CD4-positive, alpha-beta T cell (primary cell): ENCODE measurements at regions not wholly inside any gene's neighbourhood (a gene's known extent, or its start where the extent isn't known, plus 50 kb on each side); places are given as distances from the start of the nearest gene placed in this dataset.

ENCODE experiments used
- ATAC-seq: fragments of 200-7000 bp; cut with Tn5 transposase; one replicate; pipeline ENCODE4 v1.10.0; 2022; ENCODE audit warnings: mild to moderate bottlenecking; ENCODE audit not compliant: poor library complexity
- CTCF ChIA-PET: fragments of 350-600 bp; sonication (Branson Sonifier 250); formaldehyde crosslinking; loops from one replicate; lab custom pipeline; 2021; ENCODE audit warnings: antibody characterized with exemption, inconsistent platforms; lab: Charles Lee
- POLR2A ChIA-PET: fragments of 350-600 bp; sonication (Branson Sonifier 250); formaldehyde crosslinking; loops from one replicate; lab custom pipeline; 2021; ENCODE audit warnings: antibody characterized with exemption, inconsistent platforms; lab: Charles Lee
- DNase-seq, 14 experiments: peaks; one replicate each; pipeline ENCODE4 v3.0.0-alpha.2; 2013 to 2020; ENCODE audit warnings: mixed read lengths in 2 of 14
- H3K27ac ChIP-seq, 2 donors: one replicate each; pipeline versions ENCODE4 v1.5.1 to v1.7.0; 2013; ENCODE audit warnings: low read length in 2 of 2, low read depth in 1 of 2, mild to moderate bottlenecking in 1 of 2
- H3K27me3 ChIP-seq, 2 experiments: 1 replicate in 1 of 2; 2 replicates in 1 of 2; pipeline versions ENCODE4 v1.6.1 to v1.7.0; 2013; ENCODE audit warnings: low read length in 2 of 2, control low read depth in 1 of 2, mild to moderate bottlenecking in 1 of 2, moderate library complexity in 1 of 2; ENCODE audit not compliant: insufficient read depth in 2 of 2, control insufficient read depth in 1 of 2
- H3K36me3 ChIP-seq: one replicate; pipeline ENCODE4 v1.6.1; 2013; ENCODE audit warnings: low read length, control low read depth; ENCODE audit not compliant: insufficient read depth
- H3K4me1 ChIP-seq: one replicate; pipeline ENCODE4 v1.6.1; 2013; ENCODE audit warnings: low read length, control low read depth; ENCODE audit not compliant: insufficient read depth
- H3K4me3 ChIP-seq: one replicate; pipeline ENCODE4 v1.5.1; 2013; ENCODE audit warnings: mild to moderate bottlenecking, low read length, moderate library complexity
- H3K9me3 ChIP-seq, 2 experiments: 1 replicate in 1 of 2; 2 replicates in 1 of 2; pipeline versions ENCODE4 v1.6.1 to v1.7.0; 2013; ENCODE audit warnings: low read length in 2 of 2, mild to moderate bottlenecking in 2 of 2, control low read depth in 1 of 2, moderate library complexity in 1 of 2; ENCODE audit not compliant: control insufficient read depth in 1 of 2, insufficient read depth in 1 of 2
- H3K27ac Mint-ChIP-seq: one replicate; pipeline ENCODE4 v1.8.0; 2020; ENCODE audit warnings: mixed read lengths
- H3K27me3 Mint-ChIP-seq: one replicate; pipeline ENCODE4 v1.8.0; 2021; ENCODE audit warnings: mixed read lengths
- H3K36me3 Mint-ChIP-seq: one replicate; pipeline ENCODE4 v1.8.0; 2021; ENCODE audit warnings: low read depth, mixed read lengths
- H3K4me1 Mint-ChIP-seq: one replicate; pipeline ENCODE4 v1.8.0; 2021; ENCODE audit warnings: low read depth, mixed read lengths
- H3K4me3 Mint-ChIP-seq: one replicate; pipeline ENCODE4 v1.8.0; 2020; ENCODE audit warnings: mild to moderate bottlenecking, mixed read lengths
- H3K9me3 Mint-ChIP-seq: one replicate; pipeline ENCODE4 v1.8.0; 2020; ENCODE audit warnings: mixed read lengths
- intact Hi-C, 2 experiments: fragments of 100-400 bp; cut with DNase I in 1 of 2; cut with micrococcal nuclease in 1 of 2; formaldehyde crosslinking; loops; one replicate each; pipeline versions ENCODE4 v1.15.1 to v1.9.0; 2023 to 2025; cut with DNase I, micrococcal nuclease
- TF ChIP-seq, protein P1 (sequence below): fragments of 200-600 bp; IDR thresholded peaks from one replicate; pipeline ENCODE4 v1.8.0; 2022; ENCODE audit warnings: antibody characterized with exemption, mild to moderate bottlenecking

DNA sequence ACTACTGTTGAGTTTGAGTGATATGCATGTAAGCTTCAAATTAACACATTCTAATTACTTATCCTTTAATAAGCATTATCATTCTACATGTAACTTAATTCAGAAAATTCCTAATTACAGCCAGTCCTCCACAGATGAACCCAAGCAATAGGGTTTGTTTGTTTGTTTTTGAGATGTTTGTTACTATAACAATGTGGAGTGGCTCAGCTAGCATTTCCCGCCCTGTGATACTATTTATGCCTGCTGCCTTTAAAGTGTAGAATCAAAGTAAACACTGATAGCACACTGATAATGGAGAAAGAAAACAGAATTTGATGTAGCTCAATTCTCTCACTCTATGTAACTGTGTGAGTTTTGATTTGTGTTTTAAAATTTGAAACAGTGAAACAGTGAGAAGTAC is 105.1 kb upstream of the IGF1R start:
- Mint-ChIP-seq H3K9me3 (no peaks in the 10 kb centered on the region), H3K27me3 (peaks cover 56% of the 10 kb centered on the region), H3K36me3 (no peaks in the 10 kb centered on the region), H3K27ac (no peak overlapping the region), H3K4me3 (no peak overlapping the region), H3K4me1 (peaks cover 14% of the 10 kb centered on the region)
- DNase-seq: no peak
- intact Hi-C loops: no loop called here
- TF ChIP-seq, protein P1, sequence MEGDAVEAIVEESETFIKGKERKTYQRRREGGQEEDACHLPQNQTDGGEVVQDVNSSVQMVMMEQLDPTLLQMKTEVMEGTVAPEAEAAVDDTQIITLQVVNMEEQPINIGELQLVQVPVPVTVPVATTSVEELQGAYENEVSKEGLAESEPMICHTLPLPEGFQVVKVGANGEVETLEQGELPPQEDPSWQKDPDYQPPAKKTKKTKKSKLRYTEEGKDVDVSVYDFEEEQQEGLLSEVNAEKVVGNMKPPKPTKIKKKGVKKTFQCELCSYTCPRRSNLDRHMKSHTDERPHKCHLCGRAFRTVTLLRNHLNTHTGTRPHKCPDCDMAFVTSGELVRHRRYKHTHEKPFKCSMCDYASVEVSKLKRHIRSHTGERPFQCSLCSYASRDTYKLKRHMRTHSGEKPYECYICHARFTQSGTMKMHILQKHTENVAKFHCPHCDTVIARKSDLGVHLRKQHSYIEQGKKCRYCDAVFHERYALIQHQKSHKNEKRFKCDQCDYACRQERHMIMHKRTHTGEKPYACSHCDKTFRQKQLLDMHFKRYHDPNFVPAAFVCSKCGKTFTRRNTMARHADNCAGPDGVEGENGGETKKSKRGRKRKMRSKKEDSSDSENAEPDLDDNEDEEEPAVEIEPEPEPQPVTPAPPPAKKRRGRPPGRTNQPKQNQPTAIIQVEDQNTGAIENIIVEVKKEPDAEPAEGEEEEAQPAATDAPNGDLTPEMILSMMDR: no peak
- ATAC-seq: no peak
- H3K36me3 ChIP-seq: no peaks in the 10 kb centered on the region
- peaks cover 0 to 6% of the 10 kb centered on the region in 2 experiments for H3K9me3 ChIP-seq
- H3K4me3 ChIP-seq: no peak overlapping the region
- peaks cover 11% of the 10 kb centered on the region for H3K4me1 ChIP-seq
- CTCF ChIA-PET: no interaction called here
- POLR2A ChIA-PET: no interaction called here
- peaks cover 21 to 24% of the 10 kb centered on the region in 2 experiments for H3K27me3 ChIP-seq
- no peak overlapping the region for H3K27ac ChIP-seq

DNA sequence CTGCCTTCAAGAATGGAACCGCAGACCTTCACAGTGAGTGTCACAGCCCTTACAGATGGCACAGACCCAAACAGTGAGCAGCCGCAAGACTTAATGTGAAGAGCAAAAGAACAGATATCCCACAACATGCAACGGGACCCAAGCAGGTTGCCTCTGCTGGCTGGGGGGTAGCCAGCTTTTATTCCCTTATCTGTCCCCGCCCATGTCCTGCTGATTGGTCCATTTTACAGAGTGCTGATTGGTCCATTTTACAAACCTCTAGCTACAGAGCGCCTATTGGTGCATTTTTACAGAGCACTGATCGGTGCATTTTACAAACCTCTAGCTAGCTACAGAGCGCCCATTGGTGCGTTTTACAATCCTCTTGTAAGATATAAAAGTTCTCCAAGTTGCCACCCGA is 102.0 kb upstream of the IGF1R start:
- TF ChIP-seq, protein P1: no peak
- no peak for DNase-seq
- no peak overlapping the region for H3K4me3 Mint-ChIP-seq
- peaks cover 30% of the 10 kb centered on the region in 2 experiments for H3K27me3 ChIP-seq
- peaks cover 0 to 20% of the 10 kb centered on the region in 2 experiments for H3K9me3 ChIP-seq
- ChIA-PET CTCF (no interaction called here), POLR2A (no interaction called here)
- ATAC-seq: no peak
- H3K4me1 Mint-ChIP-seq: peaks cover 25% of the 10 kb centered on the region
- H3K27ac Mint-ChIP-seq: no peak overlapping the region
- no peak overlapping the region for H3K4me3 ChIP-seq
- no peaks in the 10 kb centered on the region for H3K36me3 ChIP-seq
- no peaks in the 10 kb centered on the region for H3K9me3 Mint-ChIP-seq
- peaks cover 67% of the 10 kb centered on the region for H3K27me3 Mint-ChIP-seq
- H3K27ac ChIP-seq: no peak overlapping the region
- no peaks in the 10 kb centered on the region for H3K36me3 Mint-ChIP-seq
- H3K4me1 ChIP-seq: peaks cover 18% of the 10 kb centered on the region
- intact Hi-C loops: no loop called here

DNA sequence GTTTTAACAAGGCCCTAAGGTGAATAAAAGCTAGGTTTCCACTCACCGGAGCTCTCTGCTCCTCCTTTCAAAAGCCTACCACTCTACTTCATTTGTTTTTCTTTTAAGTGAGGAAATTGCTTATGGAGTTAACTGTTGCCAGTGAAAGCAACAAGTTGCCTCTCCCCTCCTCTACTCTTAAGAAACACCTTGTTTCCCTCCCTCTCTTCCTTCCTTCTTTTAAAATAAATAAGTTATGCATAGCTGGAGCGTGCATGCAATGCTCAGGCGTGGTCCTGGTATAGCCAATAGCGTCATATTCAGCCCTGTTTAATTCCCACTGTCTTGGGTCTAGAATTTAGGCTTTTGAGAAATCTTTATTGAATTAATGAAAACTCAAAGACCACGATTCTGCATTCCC is 101.1 kb upstream of the IGF1R start:
- TF ChIP-seq, protein P1: no peak
- Mint-ChIP-seq H3K4me3 (peak overlapping the region; percentile 87), H3K27me3 (peaks cover 63% of the 10 kb centered on the region), H3K27ac (no peak overlapping the region), H3K36me3 (no peaks in the 10 kb centered on the region), H3K9me3 (no peaks in the 10 kb centered on the region), H3K4me1 (peaks cover 25% of the 10 kb centered on the region)
- intact Hi-C loops: no loop called here
- Histone ChIP-seq H3K4me1 (peaks cover 18% of the 10 kb centered on the region), H3K9me3 (peaks cover 0 to 20% of the 10 kb centered on the region in 2 experiments), H3K4me3 (no peak overlapping the region), H3K27ac (no peak overlapping the region), H3K27me3 (peaks cover 30% of the 10 kb centered on the region in 2 experiments), H3K36me3 (no peaks in the 10 kb centered on the region)
- ATAC-seq (no peak), DNase-seq (no peak)
- POLR2A ChIA-PET: interaction anchor here (1.1 kb wide), 1 partner anchor 104 kb away, joined by 4 read pairs; no protein-coding TSS in a partner anchor
- CTCF ChIA-PET: no interaction called here
